Activated CD4-positive, alpha-beta T cell treated with anti-CD3 and anti-CD28 coated beads, Interleukin-2, amount 50 U/mL, for 16 hours (primary cell): ENCODE measurements at regions not wholly inside any gene's neighbourhood (a gene's known extent, or its start where the extent isn't known, plus 50 kb on each side); places are given as distances from the start of the nearest gene placed in this dataset.
"Not testable (repeated sequence)": the region's sequence is repeated elsewhere in the genome, so short reads cannot be mapped to it uniquely, and the experiment has no call there.

Experiments
- DNase-seq: peaks from one replicate; pipeline ENCODE4 v3.0.0-alpha.2; 2020

DNA sequence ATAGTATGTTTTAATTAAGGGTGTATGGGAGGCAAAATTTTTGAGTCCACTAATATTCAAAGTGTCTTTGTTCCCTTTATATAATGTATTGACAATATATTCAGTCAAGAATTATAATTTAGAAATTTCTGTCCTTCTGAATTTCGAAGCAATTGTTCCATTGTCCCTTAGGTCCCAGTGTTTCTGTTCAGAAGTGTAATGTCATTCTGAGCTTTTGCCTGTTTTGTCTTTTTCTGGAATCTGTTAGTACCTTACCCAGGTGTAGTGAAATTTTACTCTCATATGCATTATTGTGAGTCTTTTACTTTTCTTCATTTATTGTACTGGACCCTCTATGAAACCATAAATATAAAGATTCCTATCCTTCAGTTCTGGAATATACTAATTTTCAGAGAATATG is 505.7 kb upstream of the KIF2B start:
- no peak for DNase-seq

DNA sequence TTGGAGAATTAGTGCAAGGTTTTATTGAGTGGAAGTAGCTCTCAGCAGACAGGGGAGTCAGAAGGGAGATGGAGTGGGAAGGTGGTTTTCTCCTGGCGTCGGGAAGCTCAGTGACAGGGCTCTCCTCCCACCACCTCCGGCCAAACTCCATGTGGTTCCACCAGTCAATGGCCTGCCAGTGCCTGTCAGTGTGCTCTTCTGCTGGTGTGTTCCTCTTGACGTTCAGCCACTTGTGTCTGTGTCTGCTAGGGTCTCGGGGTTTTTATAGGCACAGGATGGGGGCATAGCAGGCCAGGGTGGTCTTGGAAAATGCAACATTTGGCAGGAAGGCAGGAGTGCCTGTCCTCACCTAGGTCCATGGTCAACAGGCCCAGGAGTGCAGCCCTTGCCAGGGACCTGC is 506.7 kb upstream of the KIF2B start:
- no peak for DNase-seq

DNA sequence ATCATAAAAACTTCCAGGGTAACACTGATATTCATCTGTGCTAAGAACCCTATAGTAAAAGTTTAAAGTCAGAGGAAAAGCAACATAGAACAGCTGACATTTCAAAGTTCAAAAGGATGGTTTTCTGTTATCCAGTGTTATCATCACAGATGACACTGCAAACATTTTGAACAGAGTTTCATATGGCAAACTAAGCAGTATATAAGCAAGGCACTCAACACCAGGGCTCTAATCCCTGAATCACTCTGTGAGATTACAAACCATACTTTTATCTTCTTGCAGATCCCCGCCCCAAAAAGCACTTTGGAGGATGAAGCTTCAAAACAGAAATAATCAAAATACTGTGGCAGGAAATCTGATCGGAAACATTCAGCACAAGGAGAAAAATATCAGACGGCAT is 508.2 kb upstream of the KIF2B start:
- DNase-seq, result no peak

DNA sequence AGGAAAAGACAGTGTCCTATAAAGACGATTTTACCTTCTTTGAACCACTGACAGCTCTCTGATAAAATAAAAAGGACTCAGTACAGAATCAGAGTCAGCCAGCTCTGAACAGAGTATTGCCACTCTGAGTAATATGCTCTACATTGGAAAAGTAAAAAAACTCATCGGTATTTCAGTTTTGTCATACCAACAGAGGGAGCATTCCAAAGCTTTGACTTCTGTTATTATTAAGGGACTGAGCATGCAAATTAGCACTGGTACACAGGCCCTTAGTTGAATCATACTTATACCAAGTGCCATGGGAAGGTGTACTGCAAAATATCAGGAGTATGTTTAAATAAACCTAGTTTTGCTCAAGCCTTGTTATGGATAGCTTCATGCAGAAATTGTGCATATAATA is 509.0 kb upstream of the KIF2B start:
- DNase-seq, result no peak

DNA sequence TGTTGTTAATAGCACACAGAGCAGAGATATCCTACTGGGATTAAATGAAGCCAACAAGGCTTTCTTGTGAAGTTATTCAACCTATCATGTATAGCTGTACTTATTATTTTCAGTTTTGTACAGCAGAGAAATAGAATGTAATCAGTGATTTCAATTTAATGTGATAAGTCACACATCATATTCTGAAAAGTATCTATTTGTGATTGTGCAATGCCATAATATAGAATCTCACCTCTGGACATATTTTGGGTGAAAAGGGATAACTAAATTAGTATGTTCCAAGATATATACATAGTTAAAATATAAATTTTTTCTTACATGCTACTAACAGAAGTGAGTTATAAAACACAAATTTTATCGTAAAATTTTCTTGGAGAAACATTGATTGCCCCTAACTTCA is 544.3 kb upstream of the KIF2B start:
- no peak for DNase-seq

DNA sequence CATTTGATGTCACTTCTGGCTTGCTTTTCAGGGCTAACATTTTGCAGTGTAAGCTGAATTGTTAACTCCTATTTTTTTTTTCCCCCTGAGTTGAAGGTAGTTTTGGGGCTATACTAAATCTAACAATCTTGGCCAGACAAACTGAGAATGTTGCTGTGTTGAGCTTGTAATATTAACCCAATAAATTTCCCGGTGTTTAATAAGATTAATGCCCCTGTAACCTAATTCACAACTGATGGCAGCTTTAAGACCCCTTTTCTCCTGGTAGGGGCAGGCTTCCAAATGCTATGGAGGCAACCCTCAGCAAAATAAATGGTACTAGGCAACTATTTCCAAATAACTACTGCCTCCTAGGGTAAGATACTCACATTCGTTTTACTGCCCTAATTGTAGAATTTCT is 549.6 kb upstream of the KIF2B start:
- no peak for DNase-seq

DNA sequence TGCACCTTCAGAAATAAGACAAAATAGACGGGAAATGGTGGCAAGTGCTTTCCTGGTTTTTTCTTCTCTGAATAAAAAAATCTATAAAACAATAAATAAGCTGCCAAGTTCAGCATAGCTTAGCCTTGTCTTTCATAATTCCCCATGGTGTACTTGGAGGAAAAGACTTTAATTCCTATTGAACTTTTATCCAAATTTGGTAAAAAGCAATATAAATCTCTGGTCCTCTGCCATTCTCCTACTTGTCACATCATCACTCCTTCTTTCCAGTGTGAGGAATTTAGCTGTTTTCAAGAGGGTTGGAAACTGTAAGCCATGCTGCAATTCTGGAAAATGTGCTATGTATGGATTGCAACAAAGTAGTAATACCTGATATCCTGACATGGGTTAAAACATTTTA is 551.8 kb upstream of the KIF2B start:
- DNase-seq, result no peak

DNA sequence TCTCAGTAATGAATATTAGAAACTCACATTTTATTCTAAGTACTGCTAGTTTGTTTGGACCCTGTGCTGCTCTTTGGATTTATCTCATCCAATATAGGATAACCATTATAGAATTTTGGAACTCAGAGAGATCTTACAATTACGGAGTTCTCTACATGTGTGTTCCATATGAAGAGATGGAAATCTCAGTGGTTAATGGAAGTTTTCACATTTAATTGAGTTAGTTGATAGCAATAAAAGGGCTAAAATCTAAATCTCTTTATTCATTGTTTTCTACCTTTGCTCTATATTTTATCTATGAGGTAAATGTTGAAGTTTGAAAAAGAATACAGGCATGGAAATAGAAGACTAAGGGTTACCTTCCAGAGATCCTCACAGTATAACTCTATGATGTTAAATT is 558.0 kb upstream of the KIF2B start:
- DNase-seq, result no peak

DNA sequence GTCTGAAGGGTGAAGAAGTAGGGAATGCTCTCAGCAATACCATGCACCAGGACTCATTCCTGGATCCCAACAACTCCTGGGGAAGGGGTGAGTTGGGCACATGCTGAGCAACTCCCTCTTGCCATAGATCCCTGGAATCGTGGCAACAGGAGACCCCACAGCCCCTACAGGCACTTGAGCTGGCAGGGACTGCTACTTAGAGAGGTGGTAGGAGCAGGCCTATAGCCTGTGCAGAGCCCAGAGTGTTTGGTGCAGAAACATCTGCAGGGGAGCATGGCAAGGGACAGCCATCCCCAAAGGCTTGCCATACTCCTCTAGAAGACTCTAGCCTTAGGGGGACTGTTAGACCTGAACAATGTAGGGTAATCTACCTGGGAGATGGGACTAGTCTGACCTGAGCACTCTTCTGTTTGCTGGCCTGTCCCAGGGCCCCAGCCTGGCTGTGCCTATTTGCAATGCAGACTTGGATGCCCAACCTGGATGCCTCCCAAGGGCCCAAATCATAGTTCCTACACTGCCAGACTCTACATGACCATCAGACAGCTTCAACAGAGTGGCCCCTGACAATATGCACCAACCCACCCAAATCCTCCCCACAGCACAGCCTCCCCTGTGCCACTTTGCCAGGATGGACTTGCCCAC is 568.6 kb upstream of the KIF2B start:
- DNase-seq, result no peak

DNA sequence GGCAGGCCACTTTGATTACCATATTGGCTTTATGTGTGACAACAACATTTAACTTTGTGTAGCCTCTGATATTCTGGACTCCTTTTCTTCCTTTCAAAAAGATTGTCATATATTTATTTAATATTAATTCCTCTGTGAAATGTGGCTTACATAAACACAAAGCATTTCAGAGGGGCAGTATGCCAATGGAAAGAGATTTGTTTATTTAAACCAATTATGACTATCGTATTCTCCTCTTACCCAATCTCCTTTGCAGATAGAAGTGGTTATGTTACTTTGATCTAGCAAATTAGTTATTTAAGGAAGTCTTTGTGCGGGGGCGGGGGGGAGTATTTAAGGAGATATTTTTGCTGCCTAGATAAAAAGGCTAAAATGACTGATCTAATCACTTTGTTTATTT is 573.7 kb upstream of the KIF2B start:
- no peak for DNase-seq

DNA sequence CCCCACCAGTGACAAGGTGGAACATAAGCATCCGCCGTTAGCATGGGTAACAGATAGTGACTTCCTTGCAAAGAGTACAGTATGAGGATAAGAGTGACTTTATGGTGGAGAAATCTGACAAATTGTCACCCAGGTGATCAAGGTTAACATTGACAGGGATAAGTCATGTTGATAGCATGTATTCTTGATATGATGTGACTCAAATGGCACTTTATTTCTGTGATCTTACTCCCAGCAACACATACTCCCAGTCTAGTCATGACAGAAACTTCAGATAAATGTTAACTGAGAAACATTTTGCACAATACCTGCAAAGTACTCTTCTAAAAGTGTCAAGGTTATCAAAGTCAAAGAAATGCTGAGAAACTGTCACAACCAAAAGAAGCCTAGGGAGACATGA is 588.6 kb upstream of the KIF2B start:
- DNase-seq, result no peak

DNA sequence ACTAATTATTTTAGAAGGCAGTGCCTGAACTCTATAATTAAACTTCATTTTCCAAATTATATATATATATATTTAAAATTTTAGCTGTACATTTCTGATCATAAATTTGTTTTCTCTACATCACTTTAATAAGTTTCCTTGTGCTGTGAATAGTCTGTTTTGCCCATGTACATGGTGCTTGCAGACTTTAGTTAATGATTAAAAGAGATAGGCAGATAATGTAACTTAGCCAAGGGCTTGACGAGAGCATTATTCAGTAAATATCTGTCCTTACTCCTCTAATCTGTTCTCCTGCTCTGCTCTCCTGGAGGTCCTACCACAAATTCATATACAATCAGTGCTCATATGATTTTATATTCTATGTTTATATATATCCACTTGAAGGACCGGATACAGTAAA is 595.2 kb upstream of the KIF2B start:
- DNase-seq, result no peak

DNA sequence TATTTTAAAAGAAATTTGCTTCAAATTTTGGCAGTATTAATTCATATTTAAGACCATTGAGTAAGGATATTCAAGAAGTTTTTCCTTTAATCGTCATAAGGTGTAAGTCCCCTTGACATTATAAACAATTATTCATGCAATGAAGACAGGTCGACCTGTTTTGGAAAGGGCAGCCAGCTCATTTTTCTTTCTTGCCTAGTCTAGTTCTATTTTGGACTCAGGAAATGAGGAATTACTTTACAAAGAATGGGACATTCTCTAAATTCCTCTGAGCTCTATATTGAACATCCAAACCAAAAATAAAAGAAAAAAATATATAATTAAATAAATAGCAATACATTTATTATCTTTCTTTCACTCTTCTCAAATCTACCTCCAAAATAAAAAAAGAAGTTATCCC is 595.6 kb upstream of the KIF2B start:
- DNase-seq, result no peak

DNA sequence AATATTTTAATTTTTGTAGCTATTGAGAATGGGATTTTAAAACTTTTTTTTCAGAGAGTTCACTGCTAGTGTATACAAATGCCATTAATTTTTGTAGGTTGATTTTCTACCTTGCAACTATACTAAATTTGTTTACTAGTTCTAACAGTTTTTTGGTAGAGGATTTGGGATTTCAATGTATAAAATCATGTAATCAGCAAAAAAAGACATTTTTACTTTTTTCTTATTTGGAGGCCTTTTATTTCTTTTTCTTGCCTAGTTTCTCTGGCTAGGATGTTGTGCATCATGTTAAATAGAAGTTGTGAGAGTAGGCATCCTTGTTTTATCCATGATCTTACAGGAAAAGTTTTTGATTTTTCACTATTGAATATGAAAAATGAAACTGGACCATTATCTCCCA is 602.9 kb upstream of the KIF2B start:
- no peak for DNase-seq

DNA sequence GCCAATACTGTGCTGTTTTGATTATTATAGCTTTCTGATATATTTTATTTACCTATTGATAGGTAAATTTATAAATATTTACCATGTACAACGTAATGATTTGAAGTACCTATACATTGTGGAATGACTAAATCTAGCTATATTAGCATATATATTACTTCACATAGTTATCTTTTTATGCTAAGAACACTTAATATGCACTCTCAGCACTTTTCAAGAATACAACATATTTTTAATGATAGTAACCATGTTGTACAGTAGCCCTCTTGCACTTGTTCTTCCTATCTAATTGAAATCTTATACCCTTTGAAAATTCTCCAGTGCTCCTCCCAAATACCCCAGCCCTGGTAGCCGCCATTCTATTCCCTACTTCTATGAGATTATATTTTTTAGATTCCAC is 604.0 kb upstream of the KIF2B start:
- DNase-seq, result no peak

DNA sequence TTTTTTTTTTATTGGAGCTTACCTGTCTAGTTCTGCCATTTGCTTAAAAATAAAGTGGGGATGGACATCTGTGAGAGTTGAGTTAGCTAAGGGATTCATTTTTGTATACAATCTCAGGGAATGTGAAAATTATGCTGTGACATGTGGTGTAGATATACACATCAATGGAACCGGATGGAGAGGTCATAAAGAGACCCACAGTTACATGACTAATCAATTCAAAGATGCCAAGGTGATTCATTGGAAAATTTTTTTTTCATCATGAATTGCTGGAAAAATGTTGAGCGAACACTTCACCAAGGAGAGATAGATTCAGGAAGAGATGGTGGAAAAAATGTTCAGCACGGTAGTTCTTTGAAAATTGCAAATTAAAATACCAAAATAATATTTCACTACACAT is 605.4 kb upstream of the KIF2B start:
- DNase-seq, result no peak

DNA sequence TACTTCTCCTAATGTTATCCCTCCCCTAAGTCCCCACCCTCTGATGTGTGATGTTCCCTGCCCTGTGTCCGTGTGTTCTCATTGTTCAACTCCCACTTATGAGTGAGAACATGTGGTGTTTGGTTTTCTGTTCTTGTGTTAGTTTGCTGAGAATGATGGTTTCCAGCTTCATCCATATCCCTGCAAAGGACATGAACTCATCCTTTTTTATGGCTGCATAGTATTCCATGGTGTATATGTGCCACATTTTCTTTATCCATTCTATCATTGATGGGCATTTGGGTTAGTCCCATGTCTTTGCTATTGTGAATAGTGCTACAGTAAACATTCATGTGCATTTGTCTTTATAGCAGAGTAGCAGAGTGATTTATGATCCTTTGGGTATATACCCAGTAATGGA is 613.8 kb upstream of the KIF2B start:
- DNase-seq, result not testable (repeated sequence)

DNA sequence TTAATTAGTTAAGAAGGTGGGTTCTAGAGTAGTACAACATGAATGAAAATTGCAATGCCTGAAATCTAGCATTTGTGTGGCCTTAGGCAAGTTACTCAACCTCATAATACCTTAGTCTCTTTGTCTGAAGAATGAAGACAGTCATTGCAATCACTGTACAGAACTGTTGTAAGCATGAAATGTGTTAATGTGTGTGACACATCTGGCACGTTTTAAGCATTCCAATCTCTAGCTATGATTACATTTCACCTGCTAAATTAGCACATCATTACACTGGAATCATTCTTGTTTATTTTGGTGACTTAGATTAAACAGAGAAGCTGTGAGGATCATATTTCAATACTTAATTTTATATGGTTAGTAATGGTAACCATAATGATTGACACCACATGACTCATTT is 629.7 kb upstream of the KIF2B start:
- no peak for DNase-seq

DNA sequence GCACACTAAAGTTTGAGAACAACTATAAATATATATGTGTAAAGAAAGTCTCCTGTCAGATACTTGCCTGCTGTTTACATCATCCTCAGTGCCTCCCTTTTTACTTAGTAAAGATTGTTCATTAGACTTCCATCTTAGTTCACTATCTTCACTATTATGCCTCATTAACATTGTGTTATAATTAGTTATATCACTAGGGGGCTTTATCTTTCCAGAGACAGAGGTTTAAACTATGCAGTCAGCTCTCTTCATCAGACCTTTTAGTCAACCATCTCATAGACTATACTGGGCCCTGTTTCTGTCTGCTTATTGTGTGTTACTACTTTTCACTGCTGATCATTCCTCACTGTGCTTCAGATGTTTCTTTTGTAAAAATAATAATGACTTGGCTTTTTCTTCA is 630.8 kb upstream of the KIF2B start:
- DNase-seq, result no peak

DNA sequence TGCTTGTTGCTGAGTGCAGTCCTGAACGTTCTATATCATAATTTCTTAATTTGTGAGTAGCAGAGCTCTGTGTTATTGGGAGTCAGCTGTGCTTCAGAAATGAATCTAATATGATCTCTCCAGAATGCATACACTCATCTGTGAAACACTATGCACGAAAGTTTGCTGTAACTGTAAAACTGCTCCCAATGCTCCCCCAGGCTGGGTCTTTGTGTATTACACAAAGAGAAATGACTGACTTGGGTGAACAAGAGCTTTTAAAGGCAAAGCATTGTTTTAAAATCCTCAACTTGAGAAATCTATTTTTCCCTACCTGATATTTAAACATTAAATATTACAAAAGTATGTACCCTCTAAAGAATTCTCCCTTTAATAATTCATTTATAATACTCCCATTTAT is 636.7 kb upstream of the KIF2B start:
- DNase-seq, result no peak

DNA sequence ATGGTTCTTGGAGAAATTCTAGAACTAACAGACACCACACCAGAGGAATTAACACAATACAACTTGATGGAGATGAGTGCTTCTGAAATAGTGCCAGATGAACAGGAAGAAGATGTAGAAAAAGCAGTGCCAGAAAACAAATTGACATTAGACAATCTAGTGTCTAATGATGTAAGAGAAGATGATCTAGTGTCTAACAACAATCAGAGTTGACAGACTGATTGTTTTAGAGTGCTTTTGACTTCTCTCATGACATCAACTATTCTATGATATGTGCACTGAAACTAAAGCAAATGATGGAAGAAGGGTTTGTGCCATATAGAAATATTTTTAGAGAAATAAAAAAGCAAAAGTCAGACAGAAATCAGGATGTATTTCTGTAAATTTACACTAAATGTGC is 646.1 kb upstream of the KIF2B start:
- DNase-seq, result no peak

DNA sequence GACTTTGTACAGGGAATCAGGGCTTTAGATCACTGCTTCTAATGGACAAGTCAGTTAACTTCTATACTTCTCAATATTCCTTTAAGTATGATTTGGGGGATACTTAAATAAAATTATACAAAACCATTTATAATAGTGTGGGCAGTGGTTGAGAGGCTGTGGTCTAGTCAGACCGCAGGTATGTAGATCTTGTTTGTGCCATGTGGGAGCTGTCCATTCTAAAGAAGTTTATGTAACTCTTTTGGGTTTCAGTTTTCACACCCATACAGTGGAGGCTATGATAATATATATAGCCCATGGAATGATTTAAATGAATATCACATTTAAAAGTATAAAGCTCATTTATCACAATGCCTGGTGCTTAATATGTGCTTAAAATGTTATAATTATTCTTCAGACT is 654.3 kb upstream of the KIF2B start:
- DNase-seq, result no peak

DNA sequence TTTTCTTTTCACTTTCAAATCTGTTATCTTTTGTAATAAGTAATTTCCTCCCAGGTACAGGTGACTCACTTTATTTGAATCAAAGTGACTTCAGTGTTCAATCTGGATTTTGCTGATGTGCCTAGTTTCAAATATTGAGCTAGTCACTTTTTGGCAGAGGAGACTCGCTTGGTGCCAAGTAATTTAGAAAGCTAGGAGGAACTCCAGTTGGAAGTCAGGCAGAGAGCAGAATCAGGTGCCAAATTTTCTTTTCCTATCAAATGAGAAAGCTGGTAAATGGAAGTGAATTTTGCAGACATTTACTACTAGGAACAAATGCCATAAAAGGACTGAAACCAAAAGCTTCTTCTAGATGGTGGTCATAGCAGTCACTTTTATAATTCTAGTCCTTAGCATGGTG is 656.0 kb upstream of the KIF2B start:
- DNase-seq, result no peak

DNA sequence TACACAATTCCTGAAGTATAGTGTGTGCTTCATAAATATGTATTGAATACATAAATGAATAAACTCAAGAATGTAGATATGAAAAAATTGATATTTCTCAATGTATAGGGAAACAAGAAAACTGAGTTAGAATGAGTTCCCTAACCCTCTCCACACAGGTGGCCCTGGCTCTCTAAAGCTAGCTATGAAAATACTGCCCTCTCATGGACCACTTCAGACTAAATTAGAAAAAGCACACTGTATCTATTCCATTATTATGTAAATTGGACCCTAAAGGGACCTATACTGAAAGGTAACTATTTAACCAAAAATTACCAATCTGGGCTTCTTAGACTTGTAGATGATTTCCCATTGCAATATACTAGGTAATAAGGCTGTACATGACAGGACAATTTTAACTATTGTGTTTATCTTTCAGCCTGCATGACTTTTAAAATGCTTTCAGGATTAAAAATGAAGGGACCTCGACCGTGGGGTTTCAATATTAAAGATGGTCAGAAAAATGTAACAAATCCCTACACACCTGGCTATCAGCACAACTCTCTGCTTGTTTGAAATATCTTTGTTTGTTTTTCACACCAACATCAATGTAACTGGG is 672.5 kb upstream of the KIF2B start:
- DNase-seq, result no peak

DNA sequence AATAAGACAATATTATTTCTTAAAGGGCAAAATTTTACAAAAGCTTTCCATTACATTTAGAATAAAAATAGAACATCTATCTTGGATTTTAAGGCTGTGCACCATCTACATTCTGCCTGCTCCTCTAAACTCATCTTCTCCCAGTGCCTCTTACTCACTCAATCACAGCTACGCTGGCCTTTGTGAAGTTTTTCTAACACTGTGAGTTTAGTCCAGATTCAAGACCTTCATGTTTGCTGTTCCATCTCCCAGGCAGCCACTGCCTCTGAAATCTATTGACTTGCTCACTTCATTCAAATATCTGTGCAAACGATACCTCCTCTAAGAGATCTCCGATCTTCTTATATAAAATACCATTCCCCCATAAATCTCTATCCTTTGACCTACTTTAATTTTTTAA is 673.4 kb upstream of the KIF2B start:
- DNase-seq, result no peak

DNA sequence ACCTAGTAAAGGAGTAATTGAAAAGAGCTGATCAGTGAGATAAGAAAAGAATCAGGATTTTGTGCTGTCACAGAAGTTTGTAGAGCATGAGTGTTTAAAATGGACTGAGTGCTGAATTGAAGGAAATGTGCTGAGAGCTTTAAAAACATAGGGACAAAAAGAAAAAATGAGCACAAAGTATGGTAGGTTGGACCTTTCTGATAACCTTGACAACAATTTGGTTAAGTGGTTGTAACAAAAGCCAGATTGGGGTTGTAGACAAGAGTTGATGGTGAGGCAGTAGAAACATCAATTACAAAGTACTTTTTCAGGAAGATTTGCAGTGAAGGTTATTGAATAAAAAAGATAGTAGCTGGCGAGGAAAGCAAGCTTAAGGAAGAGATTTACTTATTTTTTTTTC is 674.7 kb upstream of the KIF2B start:
- no peak for DNase-seq
